Gastroesophageal sphincter (tissue), 4 donors: ENCODE measurements at regions not wholly inside any gene's neighbourhood (a gene's known extent, or its start where the extent isn't known, plus 50 kb on each side); places are given as distances from the start of the nearest gene placed in this dataset.

ENCODE experiments used
- ATAC-seq: fragments of 150-250 bp; one replicate; pipeline ENCODE4 v1.9.1; 2016; ENCODE audit warnings: mild to moderate bottlenecking, moderate library complexity
- H3K27ac ChIP-seq, 4 donors: fragments of 200-600 bp; sonication (generic) in 3 of 4; 1 replicate in 3 of 4; 2 replicates in 1 of 4; pipeline ENCODE4 v1.5.1; 2016 to 2019
- H3K27me3 ChIP-seq: fragments of 200-600 bp; sonication (generic); one replicate; pipeline ENCODE4 v1.5.1; 2019
- H3K36me3 ChIP-seq, 2 donors: fragments of 200-600 bp; sonication (generic); one replicate each; pipeline ENCODE4 v1.5.1; 2019; ENCODE audit warnings: control low read depth in 1 of 2
- H3K4me1 ChIP-seq, 3 donors: fragments of 200-600 bp; sonication (generic); 1 replicate in 2 of 3; 2 replicates in 1 of 3; pipeline ENCODE4 v1.5.1; 2016 to 2019; ENCODE audit warnings: control low read depth in 2 of 3
- H3K4me3 ChIP-seq, 2 donors: fragments of 200-600 bp; sonication (generic); one replicate each; pipeline ENCODE4 v1.5.1; 2019; ENCODE audit warnings: mild to moderate bottlenecking in 1 of 2, moderate library complexity in 1 of 2
- H3K9me3 ChIP-seq, 3 donors: fragments of 200-600 bp; sonication (generic); one replicate each; pipeline ENCODE4 v1.5.1; 2017 to 2019; ENCODE audit warnings: control low read depth in 2 of 3
- CTCF ChIP-seq, 4 experiments: fragments of 200-600 bp in 2 of 4; fragments of 450-650 bp in 2 of 4; sonication (generic) in 1 of 4; IDR thresholded peaks; one replicate each; pipeline ENCODE4 v1.5.1; 2017 to 2019; ENCODE audit warnings: antibody characterized with exemption in 4 of 4, mild to moderate bottlenecking in 2 of 4, moderate library complexity in 2 of 4
- EP300 ChIP-seq: sonication (generic); formaldehyde crosslinking; IDR thresholded peaks from one replicate; pipeline ENCODE4 v1.6.1; 2017; ENCODE audit warnings: antibody characterized with exemption, mild to moderate bottlenecking
- POLR2A ChIP-seq, 2 donors: fragments of 450-650 bp; IDR thresholded peaks; one replicate each; pipeline ENCODE4 v1.6.1; 2017; ENCODE audit warnings: antibody characterized with exemption in 2 of 2, mild to moderate bottlenecking in 2 of 2, moderate library complexity in 1 of 2
- POLR2AphosphoS5 ChIP-seq: sonication (generic); formaldehyde crosslinking; IDR thresholded peaks from one replicate; pipeline ENCODE4 v1.6.1; 2017; ENCODE audit warnings: antibody characterized with exemption
- WGBS, 2 donors: methylation state at CpG; one replicate each; pipeline ENCODE4 v1.1.5; 2018; ENCODE audit warnings: low coverage in 1 of 2; 5-methylcytosine and 5-hydroxymethylcytosine counted together

DNA sequence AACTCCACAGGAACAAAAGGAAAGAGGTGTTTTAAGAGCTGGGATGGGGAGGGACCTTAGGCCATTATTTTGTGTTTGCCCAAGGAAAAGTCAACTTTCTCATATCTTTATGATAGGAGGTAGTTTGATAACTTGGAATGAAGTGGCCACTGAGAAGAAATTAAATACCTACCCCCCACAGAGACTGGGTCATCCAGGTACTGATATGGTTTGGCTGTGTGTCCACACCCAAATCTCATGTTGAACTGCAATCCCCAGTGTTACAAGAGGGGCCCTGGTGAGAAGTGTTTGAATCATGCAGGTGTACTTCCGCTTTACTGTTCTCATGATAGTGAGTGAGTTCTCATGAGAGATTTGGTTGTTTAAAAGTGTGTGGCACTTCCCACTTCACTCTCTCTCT is 477.9 kb upstream of the KIF2B start:
- 100% methylated on average over 1 of the region's 1 CpG for WGBS, 2 donors
- Histone ChIP-seq H3K27ac (no peak overlapping the region), H3K9me3 (no peaks in the 10 kb centered on the region), H3K27me3 (no peaks in the 10 kb centered on the region), H3K4me3 (no peak overlapping the region), H3K4me1 (no peaks in the 10 kb centered on the region), H3K36me3 (no peaks in the 10 kb centered on the region)
- no peak for TF ChIP-seq POLR2A (IDR thresholded peaks at IDR 0.05)
- TF ChIP-seq CTCF (IDR thresholded peaks at IDR 0.05): no peak
- no peak for TF ChIP-seq EP300
- TF ChIP-seq POLR2AphosphoS5: no peak
- no peak for ATAC-seq

DNA sequence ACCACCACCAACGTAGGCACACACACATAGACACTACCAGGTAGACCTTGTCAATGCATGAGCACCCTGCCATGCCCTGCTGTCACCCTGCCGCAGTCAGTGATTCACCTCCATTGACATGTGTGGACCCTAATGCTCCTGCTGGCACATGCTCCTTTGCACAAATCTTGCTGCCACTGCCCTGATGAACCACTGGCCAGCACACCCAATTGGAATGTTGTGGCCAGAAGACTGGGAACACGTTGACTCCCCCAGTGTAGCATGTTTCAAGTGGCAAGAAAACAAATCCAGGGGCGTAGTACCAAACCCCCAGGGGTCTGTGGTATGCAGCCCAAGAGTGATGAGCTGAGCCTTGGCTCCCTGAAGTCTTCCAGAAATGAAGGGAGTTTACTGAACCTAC is 486.4 kb upstream of the KIF2B start:
- H3K4me1 ChIP-seq: no peaks in the 10 kb centered on the region
- no peak overlapping the region for H3K27ac ChIP-seq
- no peak overlapping the region for H3K4me3 ChIP-seq
- H3K9me3 ChIP-seq: peaks cover 0 to 6% (median 0%) of the 10 kb centered on the region in 3 donors
- WGBS, 2 donors: 67% methylated on average over 1 of the region's 4 CpGs; no CpG with 5 or more reads in 1 of the 2 donors
- TF ChIP-seq EP300 (no peak), POLR2A (IDR thresholded peaks at IDR 0.05) (no peak), CTCF (IDR thresholded peaks at IDR 0.05) (no peak), POLR2AphosphoS5 (no peak)
- ATAC-seq: no peak
- H3K27me3 ChIP-seq: no peaks in the 10 kb centered on the region
- no peaks in the 10 kb centered on the region for H3K36me3 ChIP-seq

DNA sequence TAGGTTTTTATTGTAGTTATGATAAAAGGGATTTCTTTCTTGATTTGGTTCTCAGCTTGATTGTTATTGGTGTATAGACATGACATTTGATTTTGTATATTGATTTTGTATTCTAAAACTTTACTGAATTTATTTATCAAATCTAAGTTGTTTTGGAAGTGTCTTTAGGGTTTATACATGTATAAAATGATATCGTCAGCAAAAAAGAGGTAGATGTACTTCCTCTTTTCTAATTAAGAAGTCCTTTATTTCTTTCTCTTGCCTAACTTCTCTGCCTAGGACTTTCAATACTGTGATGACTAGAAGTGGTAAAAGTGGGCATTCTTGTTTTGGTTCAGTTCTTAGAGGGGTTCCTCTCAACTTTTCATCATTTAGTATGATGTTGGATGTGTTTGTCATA is 487.3 kb upstream of the KIF2B start:
- H3K36me3 ChIP-seq: no peaks in the 10 kb centered on the region
- no peak for ATAC-seq
- no peaks in the 10 kb centered on the region for H3K4me1 ChIP-seq
- no peak overlapping the region for H3K27ac ChIP-seq
- WGBS, 2 donors: 95 to 100% methylated on average over 1 of the region's 1 CpG
- H3K9me3 ChIP-seq: peaks cover 0 to 6% (median 0%) of the 10 kb centered on the region in 3 donors
- no peak overlapping the region for H3K4me3 ChIP-seq
- no peak for TF ChIP-seq POLR2A (IDR thresholded peaks at IDR 0.05)
- no peak for TF ChIP-seq POLR2AphosphoS5
- no peak for TF ChIP-seq CTCF (IDR thresholded peaks at IDR 0.05)
- TF ChIP-seq EP300: no peak
- no peaks in the 10 kb centered on the region for H3K27me3 ChIP-seq

DNA sequence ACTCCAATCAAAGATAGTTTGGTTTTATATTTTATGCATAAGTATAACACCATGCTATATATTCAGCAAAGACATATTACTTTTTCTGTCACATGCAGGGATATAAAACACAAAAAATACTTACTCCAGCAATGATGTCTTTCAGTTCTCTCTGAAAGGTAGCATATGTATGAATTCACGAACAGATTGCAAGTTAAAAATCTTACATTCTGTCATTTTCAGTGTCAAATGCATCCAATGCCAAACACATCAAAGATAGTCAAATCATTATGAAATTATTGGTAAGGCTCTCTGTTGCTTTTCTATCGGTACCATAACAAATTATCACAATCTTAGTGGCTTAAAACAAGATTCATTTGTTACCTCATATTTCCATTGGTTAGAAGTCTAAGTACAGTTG is 492.0 kb upstream of the KIF2B start:
- Histone ChIP-seq H3K27me3 (no peaks in the 10 kb centered on the region), H3K36me3 (no peaks in the 10 kb centered on the region), H3K4me3 (no peak overlapping the region), H3K27ac (no peak overlapping the region), H3K9me3 (no peaks in the 10 kb centered on the region), H3K4me1 (no peaks in the 10 kb centered on the region)
- no peak for ATAC-seq
- WGBS, 2 donors: 87 to 94% methylated on average over 2 of the region's 2 CpGs
- TF ChIP-seq CTCF (IDR thresholded peaks at IDR 0.05): no peak
- TF ChIP-seq POLR2AphosphoS5: no peak
- no peak for TF ChIP-seq POLR2A (IDR thresholded peaks at IDR 0.05)
- no peak for TF ChIP-seq EP300

DNA sequence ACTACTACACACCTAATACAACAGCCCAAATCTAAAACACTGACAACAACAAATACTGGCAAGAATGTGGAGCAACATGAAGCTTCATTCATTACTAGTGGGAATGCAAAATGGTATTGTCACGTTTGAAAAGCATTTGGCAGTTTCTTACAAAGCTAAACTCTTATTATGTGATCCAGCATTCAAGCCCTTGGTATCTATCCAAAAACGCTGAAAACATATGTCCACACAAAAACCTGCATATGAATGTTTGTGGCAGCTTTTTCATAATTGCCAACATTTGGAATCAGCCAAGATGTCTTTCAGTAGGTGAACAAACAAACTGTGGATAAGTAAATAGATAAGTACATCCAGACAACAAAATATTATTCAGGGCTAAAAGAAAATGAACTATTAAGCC is 501.1 kb upstream of the KIF2B start:
- ATAC-seq: no peak
- Histone ChIP-seq H3K27ac (no peak overlapping the region), H3K4me1 (no peaks in the 10 kb centered on the region), H3K27me3 (no peaks in the 10 kb centered on the region), H3K4me3 (no peak overlapping the region), H3K36me3 (no peaks in the 10 kb centered on the region), H3K9me3 (peaks cover 0 to 10% (median 0%) of the 10 kb centered on the region in 3 donors)
- 43 to 68% methylated on average over 1 to 2 of the region's 2 CpGs for WGBS, 2 donors
- TF ChIP-seq POLR2A (IDR thresholded peaks at IDR 0.05) (no peak), CTCF (IDR thresholded peaks at IDR 0.05) (no peak), POLR2AphosphoS5 (no peak), EP300 (no peak)
